Right lobe of liver (tissue), 4 donors: ENCODE measurements at regions not wholly inside any gene's neighbourhood (a gene's known extent, or its start where the extent isn't known, plus 50 kb on each side); places are given as distances from the start of the nearest gene placed in this dataset.

Source experiments
- CTCF ChIP-seq, 4 donors: fragments of 200-600 bp in 3 of 4; fragments of 450-650 bp in 1 of 4; IDR thresholded peaks; one replicate each; pipeline versions ENCODE4 v1.5.1 to v1.8.0; 2016 to 2022; ENCODE audit warnings: antibody characterized with exemption in 4 of 4, mild to moderate bottlenecking in 2 of 4
- POLR2A ChIP-seq: fragments of 450-650 bp; IDR thresholded peaks from one replicate; pipeline ENCODE4 v1.6.1; 2017; ENCODE audit warnings: antibody characterized with exemption, mild to moderate bottlenecking
- donor health status: DM: no; HTN: no; CAD: no.
- donor health status: DM: no; HTN: no; CAD: no.
- donor health status: DM: no; HTN: yes; CAD: no.

DNA sequence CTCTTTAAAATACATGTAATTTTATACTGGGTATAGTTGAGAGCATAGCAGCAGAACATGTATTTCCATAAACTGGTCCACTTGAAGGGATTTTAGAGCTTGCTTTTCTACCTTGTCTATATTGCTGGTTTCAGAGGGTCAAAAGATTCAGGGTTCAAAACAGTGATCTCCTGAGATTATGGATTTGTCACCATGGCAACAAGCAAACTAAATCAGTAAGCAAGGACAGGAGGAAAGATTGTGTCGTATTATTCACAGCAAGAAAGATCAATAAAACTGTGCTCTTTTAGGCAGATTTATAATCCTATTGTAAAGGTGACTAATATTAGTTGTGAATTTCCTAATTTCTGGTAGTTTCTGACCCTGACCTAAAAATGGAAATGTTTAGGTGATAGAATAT is 496.4 kb downstream of the LMO7 start:
- TF ChIP-seq POLR2A (no peak), CTCF (IDR thresholded peaks at IDR 0.05) (no peak)
